Fibroblast of lung (primary cell): ENCODE measurements at regions not wholly inside any gene's neighbourhood (a gene's known extent, or its start where the extent isn't known, plus 50 kb on each side); places are given as distances from the start of the nearest gene placed in this dataset.

ENCODE experiments used
- DNase-seq, 2 donors: peaks; one replicate each; pipeline versions ENCODE4 v3.0.0 to v3.0.0-alpha.2; 2010; ENCODE audit warnings: low read depth in 2 of 2
- H2AFZ ChIP-seq: 2 replicates; pipeline ENCODE4 v1.5.1; 2012; ENCODE audit warnings: low read length, control low read depth, inconsistent platforms
- H3K27ac ChIP-seq: 2 replicates; pipeline ENCODE4 v1.5.1; 2011; ENCODE audit warnings: low read length, control low read depth; ENCODE audit not compliant: insufficient read depth
- H3K27me3 ChIP-seq: 2 replicates; pipeline ENCODE4 v1.5.1; 2011; ENCODE audit warnings: mild to moderate bottlenecking, low read length; ENCODE audit not compliant: control insufficient read depth, insufficient read depth
- H3K36me3 ChIP-seq: 2 replicates; pipeline ENCODE4 v1.5.1; 2011; ENCODE audit warnings: low read length; ENCODE audit not compliant: control insufficient read depth, insufficient read depth
- H3K4me1 ChIP-seq: 2 replicates; pipeline ENCODE4 v1.5.1; 2011; ENCODE audit warnings: low read length; ENCODE audit not compliant: control insufficient read depth, insufficient read depth; ENCODE audit errors: extremely low read depth
- H3K4me2 ChIP-seq: 2 replicates; pipeline ENCODE4 v1.5.1; 2011; ENCODE audit warnings: low read length, control low read depth; ENCODE audit not compliant: insufficient read depth; ENCODE audit errors: extremely low read depth
- H3K4me3 ChIP-seq, 4 experiments: fragments of 200-600 bp in 1 of 4; sonication (generic) in 1 of 4; replicated peaks in 1 of 4; 2 replicates each; pipeline ENCODE4 v1.5.1; 2011 to 2016; ENCODE audit warnings: low read length in 4 of 4, low read depth in 3 of 4, mild to moderate bottlenecking in 3 of 4, control low read depth in 2 of 4, inconsistent platforms in 1 of 4, mixed read lengths in 1 of 4; ENCODE audit not compliant: insufficient read depth in 1 of 4; ENCODE audit errors: control extremely low read depth in 1 of 4
- H3K79me2 ChIP-seq: 2 replicates; pipeline ENCODE4 v1.5.1; 2012; ENCODE audit warnings: mild to moderate bottlenecking, low read length, inconsistent platforms; ENCODE audit not compliant: control insufficient read depth, insufficient read depth
- H3K9ac ChIP-seq: 2 replicates; pipeline ENCODE4 v1.5.1; 2011; ENCODE audit warnings: mild to moderate bottlenecking, low read length, control low read depth; ENCODE audit not compliant: insufficient read depth
- H3K9me3 ChIP-seq: 2 replicates; pipeline ENCODE4 v1.5.1; 2012; ENCODE audit warnings: low read depth, low read length; ENCODE audit not compliant: control insufficient read depth, insufficient read depth
- H4K20me1 ChIP-seq: 2 replicates; pipeline ENCODE4 v1.5.1; 2011; ENCODE audit warnings: low read length; ENCODE audit not compliant: control insufficient read depth, insufficient read depth; ENCODE audit errors: extremely low read depth
- CTCF ChIP-seq, 2 donors: IDR thresholded peaks in 1 of 2; conservative IDR thresholded peaks in 1 of 2; 1 replicate in 1 of 2; 2 replicates in 1 of 2; pipeline ENCODE4 v1.5.1; 2011 to 2012; ENCODE audit warnings: low read length in 2 of 2, control low read depth in 1 of 2, inconsistent platforms in 1 of 2, low read depth in 1 of 2, mild to moderate bottlenecking in 1 of 2
- EZH2 ChIP-seq: IDR thresholded peaks from 2 replicates; pipeline ENCODE4 v1.5.1; 2012; ENCODE audit warnings: low read length, control low read depth, mild to moderate bottlenecking; ENCODE audit errors: missing control alignments

- no peak for DNase-seq
- TF ChIP-seq EZH2 = no peak
- no peak for TF ChIP-seq CTCF (conservative IDR thresholded peaks at IDR 0.05 in 1 of 2, IDR thresholded peaks at IDR 0.05 in 1 of 2; ENCODE audit: low read depth in 1 of 2, low read length in 2 of 2)
These were observed 415.2 kb upstream of the KAZN start for GRCh38 chr1:14183329-14183728.

GRCh38 chr1:14184454-14184853 is 414.0 kb upstream of the KAZN start:
- TF ChIP-seq EZH2 (no peak), CTCF (conservative IDR thresholded peaks at IDR 0.05 in 1 of 2, IDR thresholded peaks at IDR 0.05 in 1 of 2; ENCODE audit: low read depth in 1 of 2, low read length in 2 of 2) (no peak)
- no peak overlapping the region for H3K4me3 ChIP-seq

More at GRCh38 chr1:14183329-14183728, 415.2 kb upstream of the KAZN start:
- H4K20me1 ChIP-seq = no peaks in the 10 kb centered on the region
- H3K9me3 ChIP-seq = no peaks in the 10 kb centered on the region
- H3K4me2 ChIP-seq = no peak overlapping the region
- H3K27me3 ChIP-seq = no peaks in the 10 kb centered on the region
- no peak overlapping the region for H2AFZ ChIP-seq
- no peaks in the 10 kb centered on the region for H3K36me3 ChIP-seq
- H3K4me3 ChIP-seq = no peak overlapping the region
- no peak overlapping the region for H3K27ac ChIP-seq
- H3K9ac ChIP-seq = no peak overlapping the region
- no peaks in the 10 kb centered on the region for H3K79me2 ChIP-seq
- H3K4me1 ChIP-seq = no peaks in the 10 kb centered on the region

GRCh38 chr1:14189381-14189780 is 409.1 kb upstream of the KAZN start:
- no peak overlapping the region for H3K9ac ChIP-seq
- H3K4me3 ChIP-seq = no peak overlapping the region
- no peaks in the 10 kb centered on the region for H3K79me2 ChIP-seq
- H3K4me1 ChIP-seq = no peaks in the 10 kb centered on the region
- H3K4me2 ChIP-seq = no peak overlapping the region
- TF ChIP-seq CTCF (conservative IDR thresholded peaks at IDR 0.05 in 1 of 2, IDR thresholded peaks at IDR 0.05 in 1 of 2; ENCODE audit: low read depth in 1 of 2, low read length in 2 of 2) (no peak), EZH2 (no peak)
- no peaks in the 10 kb centered on the region for H3K27me3 ChIP-seq
- no peak for DNase-seq
- no peaks in the 10 kb centered on the region for H4K20me1 ChIP-seq
- no peak overlapping the region for H2AFZ ChIP-seq
- H3K36me3 ChIP-seq = no peaks in the 10 kb centered on the region
- H3K27ac ChIP-seq = no peak overlapping the region
- H3K9me3 ChIP-seq = no peaks in the 10 kb centered on the region

More at GRCh38 chr1:14184454-14184853, 414.0 kb upstream of the KAZN start:
- H3K4me2 ChIP-seq = no peak overlapping the region
- no peaks in the 10 kb centered on the region for H3K4me1 ChIP-seq
- no peak overlapping the region for H3K9ac ChIP-seq
- H3K27ac ChIP-seq = no peak overlapping the region
- H3K9me3 ChIP-seq = no peaks in the 10 kb centered on the region
- H4K20me1 ChIP-seq = no peaks in the 10 kb centered on the region
- H3K36me3 ChIP-seq = no peaks in the 10 kb centered on the region
- no peaks in the 10 kb centered on the region for H3K27me3 ChIP-seq
- H2AFZ ChIP-seq = no peak overlapping the region
- no peaks in the 10 kb centered on the region for H3K79me2 ChIP-seq
- no peak for DNase-seq
